GM12892 (cell line): ENCODE measurements at regions not wholly inside any gene's neighbourhood (a gene's known extent, or its start where the extent isn't known, plus 50 kb on each side); places are given as distances from the start of the nearest gene placed in this dataset.

Experiments used
- POLR2A ChIP-seq: IDR thresholded peaks from 2 replicates; pipeline ENCODE4 v1.6.1; 2011; ENCODE audit warnings: low read depth, low read length, control low read depth
- POLR2AphosphoS5 ChIP-seq: IDR thresholded peaks from 2 replicates; pipeline ENCODE4 v1.6.1; 2011; ENCODE audit warnings: low read depth, low read length, control low read depth

- TF ChIP-seq POLR2AphosphoS5 (no peak), POLR2A (no peak)
Measured at GRCh38 chr16:51012396-51012795, 138.7 kb downstream of the SALL1 start.
